ENCODE measurements at regions not wholly inside any gene's neighbourhood (a gene's known extent, or its start where the extent isn't known, plus 50 kb on each side); places are given as distances from the start of the nearest gene placed in this dataset.

DNA sequence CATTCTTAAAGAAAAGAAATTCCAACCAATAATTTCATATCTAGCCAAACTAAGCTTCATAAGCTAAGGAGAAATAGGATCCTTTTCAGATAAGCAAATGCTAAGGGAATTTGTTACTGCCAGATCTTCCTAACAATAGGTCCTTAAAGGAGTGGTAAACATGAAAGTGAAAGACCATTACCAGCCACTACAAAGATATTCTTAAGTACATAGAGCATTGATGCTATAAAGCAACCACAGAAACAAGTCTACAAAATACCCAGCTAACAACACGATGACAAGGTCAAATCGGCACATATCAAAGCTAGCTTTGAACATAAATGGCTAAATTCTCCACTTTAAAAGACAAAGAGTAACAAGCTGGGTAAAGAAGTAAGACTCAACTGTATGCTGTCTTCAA lies 188.9 kb upstream of the RPRM start:
- TF ChIP-seq EP300 (IDR thresholded peaks at IDR 0.05) = no peak
- TF ChIP-seq, protein P1, sequence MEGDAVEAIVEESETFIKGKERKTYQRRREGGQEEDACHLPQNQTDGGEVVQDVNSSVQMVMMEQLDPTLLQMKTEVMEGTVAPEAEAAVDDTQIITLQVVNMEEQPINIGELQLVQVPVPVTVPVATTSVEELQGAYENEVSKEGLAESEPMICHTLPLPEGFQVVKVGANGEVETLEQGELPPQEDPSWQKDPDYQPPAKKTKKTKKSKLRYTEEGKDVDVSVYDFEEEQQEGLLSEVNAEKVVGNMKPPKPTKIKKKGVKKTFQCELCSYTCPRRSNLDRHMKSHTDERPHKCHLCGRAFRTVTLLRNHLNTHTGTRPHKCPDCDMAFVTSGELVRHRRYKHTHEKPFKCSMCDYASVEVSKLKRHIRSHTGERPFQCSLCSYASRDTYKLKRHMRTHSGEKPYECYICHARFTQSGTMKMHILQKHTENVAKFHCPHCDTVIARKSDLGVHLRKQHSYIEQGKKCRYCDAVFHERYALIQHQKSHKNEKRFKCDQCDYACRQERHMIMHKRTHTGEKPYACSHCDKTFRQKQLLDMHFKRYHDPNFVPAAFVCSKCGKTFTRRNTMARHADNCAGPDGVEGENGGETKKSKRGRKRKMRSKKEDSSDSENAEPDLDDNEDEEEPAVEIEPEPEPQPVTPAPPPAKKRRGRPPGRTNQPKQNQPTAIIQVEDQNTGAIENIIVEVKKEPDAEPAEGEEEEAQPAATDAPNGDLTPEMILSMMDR (IDR thresholded peaks at IDR 0.05) = no peak
- no peak for TF ChIP-seq POLR2A (IDR thresholded peaks at IDR 0.05)
- 67 to 90% methylated on average over 2 of the region's 2 CpGs for WGBS, 2 donors
- peaks cover 0 to 16% (median 0%) of the 10 kb centered on the region in 4 donors for H3K9me3 ChIP-seq
- H3K27me3 ChIP-seq = no peaks in the 10 kb centered on the region
- DNase-seq (ENCODE audit: low spot score in 2 of 2) = no peak
- H3K36me3 ChIP-seq = no peaks in the 10 kb centered on the region
- no peak overlapping the region for H3K27ac ChIP-seq
- no peak overlapping the region for H3K4me3 ChIP-seq
- H3K4me1 ChIP-seq = no peaks in the 10 kb centered on the region

DNA sequence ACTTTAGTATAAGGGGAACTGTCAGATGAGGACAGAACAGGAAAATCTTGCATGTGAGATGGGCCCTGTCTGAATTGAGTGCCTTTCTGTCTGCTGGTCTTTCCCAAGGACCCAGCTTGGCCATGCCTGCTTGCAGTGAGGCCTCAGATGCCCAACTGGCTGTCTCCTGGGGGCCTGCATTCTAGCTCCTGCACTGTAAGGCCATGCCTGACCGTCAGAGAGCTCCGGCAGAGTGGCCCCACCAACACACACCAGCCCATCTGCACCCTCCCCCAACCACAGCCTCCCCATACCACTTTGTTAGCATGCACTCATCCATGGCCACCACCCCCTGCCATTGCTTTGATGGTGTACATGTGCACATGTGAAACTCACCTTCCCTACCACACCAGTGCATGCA lies 190.4 kb upstream of the RPRM start:
- no peaks in the 10 kb centered on the region for H3K27me3 ChIP-seq
- WGBS, 2 donors = 50 to 79% methylated on average over 2 of the region's 2 CpGs

DNA sequence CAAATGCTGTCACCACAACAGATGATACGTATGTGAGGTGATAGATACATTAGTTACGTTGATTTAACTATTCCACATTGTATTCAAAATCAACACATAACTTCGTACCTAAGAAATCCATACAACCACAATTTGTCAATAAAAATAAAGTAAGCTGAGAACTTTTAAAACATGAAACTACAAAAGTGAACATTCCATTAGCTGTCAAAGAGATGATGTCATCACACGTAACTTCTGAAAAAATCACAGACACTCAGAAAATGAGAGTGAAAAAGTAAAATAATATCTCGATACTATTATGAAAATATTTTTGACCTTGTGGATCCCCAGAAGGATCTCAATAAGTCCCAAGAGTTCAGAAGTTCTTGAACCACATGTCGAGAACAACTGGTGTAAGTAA lies 161.6 kb upstream of the GALNT13 start:
- no peak for DNase-seq (ENCODE audit: low spot score in 2 of 2)
- TF ChIP-seq EP300 (IDR thresholded peaks at IDR 0.05) = no peak
- TF ChIP-seq, protein P1 (IDR thresholded peaks at IDR 0.05) = no peak
- no peak for TF ChIP-seq POLR2A (IDR thresholded peaks at IDR 0.05)
- Histone ChIP-seq H3K27ac (no peak overlapping the region), H3K4me1 (no peaks in the 10 kb centered on the region), H3K36me3 (no peaks in the 10 kb centered on the region), H3K4me3 (no peak overlapping the region), H3K9me3 (no peaks in the 10 kb centered on the region), H3K27me3 (no peaks in the 10 kb centered on the region)
- 78 to 84% methylated on average over 6 of the region's 6 CpGs for WGBS, 2 donors

More for the DNA sequence above, 190.4 kb upstream of the RPRM start:
- H3K9me3 ChIP-seq = peaks cover 0 to 16% (median 0%) of the 10 kb centered on the region in 4 donors
- no peaks in the 10 kb centered on the region for H3K36me3 ChIP-seq
- no peak for TF ChIP-seq EP300 (IDR thresholded peaks at IDR 0.05)
- no peak for TF ChIP-seq POLR2A (IDR thresholded peaks at IDR 0.05)
- TF ChIP-seq, protein P1 (IDR thresholded peaks at IDR 0.05) = no peak
- no peaks in the 10 kb centered on the region for H3K4me1 ChIP-seq
- no peak overlapping the region for H3K27ac ChIP-seq
- no peak overlapping the region for H3K4me3 ChIP-seq
- DNase-seq (ENCODE audit: low spot score in 2 of 2) = no peak

DNA sequence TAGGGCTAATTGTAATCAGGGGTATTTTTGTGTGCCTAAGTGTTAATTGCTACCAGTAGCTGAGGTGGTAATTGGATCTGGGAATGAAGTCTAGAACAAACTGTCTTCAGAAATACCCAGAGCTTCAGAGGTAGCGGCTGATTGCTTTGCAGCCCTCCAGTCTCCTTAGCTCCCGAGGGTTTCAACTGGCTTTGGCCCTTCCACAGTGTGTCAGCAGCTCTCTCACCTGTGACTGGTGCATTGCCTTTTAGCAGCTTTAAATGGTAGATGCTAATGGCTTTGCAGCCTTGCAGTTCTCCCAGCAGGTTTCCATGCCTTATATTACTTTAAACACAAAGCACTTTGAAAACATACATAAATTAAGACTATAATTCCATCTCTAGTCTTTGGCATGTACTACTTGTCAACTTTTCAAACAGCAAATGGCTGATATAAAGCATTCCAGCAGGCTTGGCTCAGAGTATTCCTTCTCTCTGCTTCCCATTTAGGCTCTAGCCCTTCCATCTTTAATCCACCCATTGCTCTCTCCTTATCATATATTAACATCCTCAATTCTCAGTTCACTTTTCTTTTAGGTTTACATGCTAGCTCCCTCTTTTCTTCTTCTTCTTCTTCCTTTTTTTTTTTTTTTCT lies 156.4 kb upstream of the GALNT13 start:
- TF ChIP-seq EP300 (IDR thresholded peaks at IDR 0.05) (no peak), POLR2A (IDR thresholded peaks at IDR 0.05) (no peak)
- TF ChIP-seq, protein P1 (IDR thresholded peaks at IDR 0.05) = no peak
- no peak overlapping the region for H3K4me3 ChIP-seq
- H3K27ac ChIP-seq = no peak overlapping the region
- DNase-seq (ENCODE audit: low spot score in 2 of 2) = no peak
- H3K9me3 ChIP-seq = no peaks in the 10 kb centered on the region
- H3K36me3 ChIP-seq = no peaks in the 10 kb centered on the region
- H3K27me3 ChIP-seq = no peaks in the 10 kb centered on the region
- 57 to 60% methylated on average over 2 of the region's 2 CpGs for WGBS, 2 donors
- H3K4me1 ChIP-seq = no peaks in the 10 kb centered on the region

DNA sequence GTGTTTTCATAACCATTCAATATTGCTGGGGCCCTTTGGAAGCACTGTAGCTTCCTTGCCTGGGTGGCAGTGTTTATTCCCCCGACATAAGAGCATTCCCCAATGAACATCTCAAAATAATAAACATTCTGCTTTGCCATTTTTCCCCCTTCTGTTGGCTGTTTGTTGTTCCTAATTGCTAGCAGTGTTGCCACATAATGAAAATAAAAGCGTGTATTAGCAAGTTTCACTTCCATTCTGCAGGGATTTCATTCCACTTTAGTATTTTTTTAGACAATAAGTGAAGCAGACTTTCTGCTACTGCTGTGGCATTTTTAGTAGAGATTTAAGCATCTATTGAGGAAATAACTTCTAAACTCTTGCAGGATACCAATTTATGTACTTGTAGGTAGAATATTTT lies 154.7 kb upstream of the GALNT13 start:
- no peak for DNase-seq (ENCODE audit: low spot score in 2 of 2)
- H3K27ac ChIP-seq = no peak overlapping the region
- TF ChIP-seq EP300 (IDR thresholded peaks at IDR 0.05) (no peak), POLR2A (IDR thresholded peaks at IDR 0.05) (no peak)
- TF ChIP-seq, protein P1 (IDR thresholded peaks at IDR 0.05) = no peak
- no peaks in the 10 kb centered on the region for H3K27me3 ChIP-seq
- WGBS, 2 donors = 70 to 72% methylated on average over 2 of the region's 2 CpGs
- H3K4me3 ChIP-seq = no peak overlapping the region
- H3K4me1 ChIP-seq = no peaks in the 10 kb centered on the region
- no peaks in the 10 kb centered on the region for H3K9me3 ChIP-seq
- H3K36me3 ChIP-seq = no peaks in the 10 kb centered on the region

Measured in tibial nerve (tissue), 4 donors.